HG02763 (cell line): ENCODE measurements at regions not wholly inside any gene's neighbourhood (a gene's known extent, or its start where the extent isn't known, plus 50 kb on each side); places are given as distances from the start of the nearest gene placed in this dataset.
A peak's percentile ranks its signal among the peaks of the same experiment; 100 is the strongest.
"Not testable (repeated sequence)": the region's sequence is repeated elsewhere in the genome, so short reads cannot be mapped to it uniquely, and the experiment has no call there.

Experiments used
- ATAC-seq: cut with Tn5 transposase; IDR thresholded peaks from one replicate; pipeline ENCODE4 v1.9.1; 2021; ENCODE audit warnings: mild to moderate bottlenecking, moderate library complexity; ENCODE audit not compliant: unreplicated experiment

GRCh38 chr16:16559179-16559740 is 180.3 kb downstream of the NPIPA7 start:
- not testable (repeated sequence) for ATAC-seq

- ATAC-seq, result not testable (repeated sequence)
Observed at GRCh38 chr16:16561532-16561931, 182.6 kb downstream of the NPIPA7 start.

- not testable (repeated sequence) for ATAC-seq
Observed at GRCh38 chr16:16563962-16564361, 185.0 kb downstream of the NPIPA7 start.

- not testable (repeated sequence) for ATAC-seq
Observed at GRCh38 chr16:16565326-16565725, 186.4 kb downstream of the NPIPA7 start.

- ATAC-seq, result not testable (repeated sequence)
Observed at GRCh38 chr16:16570055-16570454, 191.1 kb downstream of the NPIPA7 start.

GRCh38 chr16:16570874-16571273 is 191.9 kb downstream of the NPIPA7 start:
- ATAC-seq, result not testable (repeated sequence)

- ATAC-seq, result not testable (repeated sequence)
Observed at GRCh38 chr16:16572130-16572774, 193.3 kb downstream of the NPIPA7 start.

- not testable (repeated sequence) for ATAC-seq
Observed at GRCh38 chr16:16577062-16577461, 198.1 kb downstream of the NPIPA7 start.

GRCh38 chr16:16578701-16579100 is 199.8 kb downstream of the NPIPA7 start:
- no peak for ATAC-seq

GRCh38 chr16:16582916-16583315 is 204.0 kb downstream of the NPIPA7 start:
- not testable (repeated sequence) for ATAC-seq

GRCh38 chr16:16586073-16586651 is 207.2 kb downstream of the NPIPA7 start:
- ATAC-seq, result not testable (repeated sequence)

GRCh38 chr16:16586969-16587368 is 208.0 kb downstream of the NPIPA7 start:
- ATAC-seq, result not testable (repeated sequence)

- not testable (repeated sequence) for ATAC-seq
Observed at GRCh38 chr16:16588436-16588835, 209.5 kb downstream of the NPIPA7 start.

GRCh38 chr16:16590654-16591318 is 211.8 kb downstream of the NPIPA7 start:
- not testable (repeated sequence) for ATAC-seq

GRCh38 chr16:16593156-16593863 is 214.4 kb downstream of the NPIPA7 start:
- ATAC-seq, result not testable (repeated sequence)

- peak; percentile 38 for ATAC-seq
Observed at GRCh38 chr16:16595029-16595718, 216.2 kb downstream of the NPIPA7 start.

GRCh38 chr16:16601239-16601638 is 222.3 kb downstream of the NPIPA7 start:
- ATAC-seq, result not testable (repeated sequence)

GRCh38 chr16:16607401-16608082 is 228.6 kb downstream of the NPIPA7 start:
- not testable (repeated sequence) for ATAC-seq

- ATAC-seq, result not testable (repeated sequence)
Observed at GRCh38 chr16:16609627-16610026, 230.7 kb downstream of the NPIPA7 start.
